ENCODE measurements at regions not wholly inside any gene's neighbourhood (a gene's known extent, or its start where the extent isn't known, plus 50 kb on each side); places are given as distances from the start of the nearest gene placed in this dataset.

DNA sequence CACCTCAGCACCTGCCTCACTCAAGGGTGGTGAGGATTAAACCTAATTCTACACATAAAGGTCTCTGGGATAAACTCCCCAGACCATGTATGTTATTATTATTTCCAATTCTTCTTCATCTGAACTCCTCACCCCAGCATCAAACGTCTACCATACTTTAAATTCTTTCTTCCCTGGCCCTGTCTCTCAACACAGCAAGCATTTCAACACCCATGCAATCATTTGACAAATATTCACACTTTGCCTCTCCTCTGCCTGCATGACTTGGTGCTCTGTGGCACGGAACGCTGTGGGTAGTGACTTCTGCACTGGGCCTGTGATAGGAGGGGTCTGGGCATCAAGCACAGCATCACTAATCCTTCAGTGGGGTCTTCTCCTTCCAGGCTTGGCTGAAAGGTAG, 490.8 kb downstream of the TNS3 start:
- no peak for TF ChIP-seq POLR2AphosphoS5 (IDR thresholded peaks at IDR 0.05)
- TF ChIP-seq POLR2A (IDR thresholded peaks at IDR 0.05) = no peak
